ENCODE measurements at regions not wholly inside any gene's neighbourhood (a gene's known extent, or its start where the extent isn't known, plus 50 kb on each side); places are given as distances from the start of the nearest gene placed in this dataset.

GRCh38 chr15:87752250-87752951 is 504.1 kb downstream of the NTRK3 start:
- DNase-seq (ENCODE audit: low read depth) = peak; percentile 54
- ChIA-PET POLR2A (no interaction called here), CTCF (no interaction called here)
- Histone ChIP-seq H3K4me3 (ENCODE audit: low read depth, low read length) (no peak overlapping the region), H3K36me3 (ENCODE audit: control insufficient read depth, insufficient read depth, low read length) (no peaks in the 10 kb centered on the region), H3K27me3 (ENCODE audit: control insufficient read depth, insufficient read depth, low read length) (no peaks in the 10 kb centered on the region)
- TF ChIP-seq CTCF (IDR thresholded peaks at IDR 0.05; ENCODE audit: insufficient read depth, low read depth, low read length) = no peak

- no peak for TF ChIP-seq CTCF (IDR thresholded peaks at IDR 0.05; ENCODE audit: insufficient read depth, low read depth, low read length)
- ChIA-PET POLR2A (no interaction called here), CTCF (interaction anchor here (0.7 kb wide), 1 partner anchor 75 kb away, joined by 3 read pairs; no protein-coding TSS in a partner anchor)
- Histone ChIP-seq H3K36me3 (ENCODE audit: control insufficient read depth, insufficient read depth, low read length) (no peaks in the 10 kb centered on the region), H3K27me3 (ENCODE audit: control insufficient read depth, insufficient read depth, low read length) (no peaks in the 10 kb centered on the region), H3K4me3 (ENCODE audit: low read depth, low read length) (no peak overlapping the region)
- DNase-seq (ENCODE audit: low read depth) = no peak
Measured at GRCh38 chr15:87748483-87748882, 508.1 kb downstream of the NTRK3 start.

GRCh38 chr15:87747087-87747486 is 509.5 kb downstream of the NTRK3 start:
- no peak for TF ChIP-seq CTCF (IDR thresholded peaks at IDR 0.05; ENCODE audit: insufficient read depth, low read depth, low read length)
- DNase-seq (ENCODE audit: low read depth) = no peak
- no peaks in the 10 kb centered on the region for H3K27me3 ChIP-seq (ENCODE audit: control insufficient read depth, insufficient read depth, low read length)
- ChIA-PET POLR2A (no interaction called here), CTCF (interaction anchor here (1.7 kb wide), 1 partner anchor 12 kb away, joined by 3 read pairs; no protein-coding TSS in a partner anchor)
- no peak overlapping the region for H3K4me3 ChIP-seq (ENCODE audit: low read depth, low read length)
- H3K36me3 ChIP-seq (ENCODE audit: control insufficient read depth, insufficient read depth, low read length) = no peaks in the 10 kb centered on the region

GRCh38 chr15:87746333-87746732 is 510.2 kb downstream of the NTRK3 start:
- POLR2A ChIA-PET = no interaction called here
- no peak for DNase-seq (ENCODE audit: low read depth)
- H3K27me3 ChIP-seq (ENCODE audit: control insufficient read depth, insufficient read depth, low read length) = no peaks in the 10 kb centered on the region
- CTCF ChIA-PET = interaction anchor here (0.7 to 1.7 kb wide), 2 partner anchors 11 to 127 kb away, joined by 3 read pairs; no protein-coding TSS in a partner anchor
- no peak overlapping the region for H3K4me3 ChIP-seq (ENCODE audit: low read depth, low read length)
- TF ChIP-seq CTCF (IDR thresholded peaks at IDR 0.05; ENCODE audit: insufficient read depth, low read depth, low read length) = no peak
- no peaks in the 10 kb centered on the region for H3K36me3 ChIP-seq (ENCODE audit: control insufficient read depth, insufficient read depth, low read length)

- no peak for DNase-seq (ENCODE audit: low read depth)
- Histone ChIP-seq H3K36me3 (ENCODE audit: control insufficient read depth, insufficient read depth, low read length) (no peaks in the 10 kb centered on the region), H3K27me3 (ENCODE audit: control insufficient read depth, insufficient read depth, low read length) (no peaks in the 10 kb centered on the region), H3K4me3 (ENCODE audit: low read depth, low read length) (no peak overlapping the region)
- no peak for TF ChIP-seq CTCF (IDR thresholded peaks at IDR 0.05; ENCODE audit: insufficient read depth, low read depth, low read length)
- CTCF ChIA-PET = no interaction called here
- POLR2A ChIA-PET = no interaction called here
Measured at GRCh38 chr15:87744815-87745214, 511.7 kb downstream of the NTRK3 start.

Data from BJ (cell line).